OCI-LY1 (cell line): ENCODE measurements at regions not wholly inside any gene's neighbourhood (a gene's known extent, or its start where the extent isn't known, plus 50 kb on each side); places are given as distances from the start of the nearest gene placed in this dataset.

Experiments used
- H2AFZ ChIP-seq: fragments of 200-600 bp; sonication (generic), shearing (Covaris generic); 2 replicates; pipeline ENCODE4 v1.6.0; 2014; ENCODE audit warnings: antibody characterized with exemption, mild to moderate bottlenecking, low read length
- H3F3A ChIP-seq: fragments of 200-600 bp; sonication (generic), shearing (Covaris generic); 2 replicates; pipeline ENCODE4 v1.6.0; 2014; ENCODE audit warnings: mild to moderate bottlenecking, antibody characterized with exemption, low read length, moderate library complexity; ENCODE audit not compliant: insufficient read depth
- H3K27ac ChIP-seq: fragments of 200-600 bp; sonication (generic); 2 replicates; pipeline ENCODE4 v1.5.1; 2014; ENCODE audit warnings: low read length, mixed run types, mild to moderate bottlenecking, low read depth; ENCODE audit not compliant: poor library complexity, severe bottlenecking
- H3K27me3 ChIP-seq: fragments of 200-600 bp; sonication (generic); 2 replicates; pipeline ENCODE4 v1.6.0; 2014; ENCODE audit warnings: antibody characterized with exemption, mild to moderate bottlenecking, low read length, moderate library complexity; ENCODE audit not compliant: insufficient read depth
- H3K36me3 ChIP-seq: fragments of 200-600 bp; sonication (generic); 2 replicates; pipeline ENCODE4 v1.6.1; 2014; ENCODE audit warnings: mild to moderate bottlenecking, antibody characterized with exemption, low read length, moderate library complexity, mixed read lengths; ENCODE audit not compliant: insufficient read depth
- H3K4me1 ChIP-seq: fragments of 200-600 bp; sonication (generic); 2 replicates; pipeline ENCODE4 v1.5.1; 2014; ENCODE audit warnings: mild to moderate bottlenecking, low read length, moderate library complexity; ENCODE audit not compliant: insufficient read depth, severe bottlenecking
- H3K4me2 ChIP-seq: fragments of 200-600 bp; sonication (generic), shearing (Covaris generic); 2 replicates; pipeline ENCODE4 v1.6.1; 2014; ENCODE audit warnings: low read length
- H3K4me3 ChIP-seq: fragments of 200-600 bp; sonication (generic); 2 replicates; pipeline ENCODE4 v1.5.1; 2014; ENCODE audit warnings: low read length, low read depth, mild to moderate bottlenecking, mixed read lengths; ENCODE audit not compliant: poor library complexity, severe bottlenecking
- H3K79me2 ChIP-seq: fragments of 200-600 bp; shearing (Covaris generic); 2 replicates; pipeline ENCODE4 v1.6.1; 2016; ENCODE audit warnings: mixed run types, low read length, mixed read lengths; ENCODE audit not compliant: insufficient read depth
- H3K9ac ChIP-seq: fragments of 200-600 bp; sonication (generic), shearing (Covaris generic); 2 replicates; pipeline ENCODE4 v1.6.1; 2014; ENCODE audit warnings: mild to moderate bottlenecking, low read length, mixed read lengths
- H3K9me2 ChIP-seq: fragments of 200-600 bp; sonication (generic), shearing (Covaris generic); 2 replicates; pipeline ENCODE4 v1.6.1; 2014; ENCODE audit warnings: low read depth, mild to moderate bottlenecking, low read length, mixed read lengths
- H3K9me3 ChIP-seq: fragments of 200-600 bp; shearing (Covaris generic); 2 replicates; pipeline ENCODE4 v1.6.1; 2014; ENCODE audit warnings: low read length, mixed read lengths
- H4K20me1 ChIP-seq: fragments of 200-600 bp; sonication (generic), shearing (Covaris generic); 2 replicates; pipeline ENCODE4 v1.6.0; 2016; ENCODE audit warnings: mild to moderate bottlenecking, low read length; ENCODE audit not compliant: insufficient read depth
- EZH2 ChIP-seq: fragments of 200-600 bp; sonication (generic), shearing (Covaris generic); IDR thresholded peaks from 2 replicates; pipeline ENCODE4 v1.8.0; 2017; ENCODE audit warnings: borderline replicate concordance, mixed run types, mild to moderate bottlenecking, antibody characterized with exemption, low read length, moderate library complexity, mixed read lengths
- TF ChIP-seq, protein P1 (sequence below): fragments of 200-600 bp; sonication (generic), shearing (Covaris generic); IDR thresholded peaks from 2 replicates; pipeline ENCODE4 v1.5.1; 2017; ENCODE audit warnings: mild to moderate bottlenecking, antibody characterized with exemption, low read length, moderate library complexity, mixed read lengths

DNA sequence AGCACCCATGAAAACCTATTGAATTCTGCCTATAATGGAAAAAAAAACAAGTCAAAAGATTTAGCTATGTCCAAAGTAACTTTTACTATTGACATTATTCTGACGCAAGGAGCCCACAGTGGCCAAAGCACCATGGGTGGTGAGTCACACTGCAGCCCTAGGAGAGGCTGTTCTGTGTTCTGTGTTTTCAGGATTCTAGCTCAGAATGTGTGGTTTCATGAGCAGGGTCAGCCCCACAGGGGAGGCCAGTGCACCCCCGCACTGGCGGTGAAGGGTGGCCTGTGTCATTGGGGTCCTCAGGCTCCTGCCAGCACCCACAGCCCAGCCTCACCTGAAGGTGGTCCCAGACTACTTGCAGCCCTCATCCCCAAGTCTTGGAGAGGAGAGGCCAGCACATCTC is 112.2 kb downstream of the BRD1 start:
- H4K20me1 ChIP-seq = no peaks in the 10 kb centered on the region
- no peak overlapping the region for H3K9ac ChIP-seq
- no peak overlapping the region for H3K4me2 ChIP-seq
- no peak overlapping the region for H2AFZ ChIP-seq
- no peak overlapping the region for H3K27ac ChIP-seq
- H3K4me3 ChIP-seq = no peak overlapping the region
- H3K36me3 ChIP-seq = no peaks in the 10 kb centered on the region
- H3K9me2 ChIP-seq = no peaks in the 10 kb centered on the region
- TF ChIP-seq EZH2 = no peak
- TF ChIP-seq, protein P1, sequence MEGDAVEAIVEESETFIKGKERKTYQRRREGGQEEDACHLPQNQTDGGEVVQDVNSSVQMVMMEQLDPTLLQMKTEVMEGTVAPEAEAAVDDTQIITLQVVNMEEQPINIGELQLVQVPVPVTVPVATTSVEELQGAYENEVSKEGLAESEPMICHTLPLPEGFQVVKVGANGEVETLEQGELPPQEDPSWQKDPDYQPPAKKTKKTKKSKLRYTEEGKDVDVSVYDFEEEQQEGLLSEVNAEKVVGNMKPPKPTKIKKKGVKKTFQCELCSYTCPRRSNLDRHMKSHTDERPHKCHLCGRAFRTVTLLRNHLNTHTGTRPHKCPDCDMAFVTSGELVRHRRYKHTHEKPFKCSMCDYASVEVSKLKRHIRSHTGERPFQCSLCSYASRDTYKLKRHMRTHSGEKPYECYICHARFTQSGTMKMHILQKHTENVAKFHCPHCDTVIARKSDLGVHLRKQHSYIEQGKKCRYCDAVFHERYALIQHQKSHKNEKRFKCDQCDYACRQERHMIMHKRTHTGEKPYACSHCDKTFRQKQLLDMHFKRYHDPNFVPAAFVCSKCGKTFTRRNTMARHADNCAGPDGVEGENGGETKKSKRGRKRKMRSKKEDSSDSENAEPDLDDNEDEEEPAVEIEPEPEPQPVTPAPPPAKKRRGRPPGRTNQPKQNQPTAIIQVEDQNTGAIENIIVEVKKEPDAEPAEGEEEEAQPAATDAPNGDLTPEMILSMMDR = no peak
- H3F3A ChIP-seq = no peaks in the 10 kb centered on the region
- no peaks in the 10 kb centered on the region; the same call in 1 of the 2 replicates for H3K27me3 ChIP-seq
- H3K9me3 ChIP-seq = no peaks in the 10 kb centered on the region
- H3K79me2 ChIP-seq = no peaks in the 10 kb centered on the region
- H3K4me1 ChIP-seq = no peaks in the 10 kb centered on the region

DNA sequence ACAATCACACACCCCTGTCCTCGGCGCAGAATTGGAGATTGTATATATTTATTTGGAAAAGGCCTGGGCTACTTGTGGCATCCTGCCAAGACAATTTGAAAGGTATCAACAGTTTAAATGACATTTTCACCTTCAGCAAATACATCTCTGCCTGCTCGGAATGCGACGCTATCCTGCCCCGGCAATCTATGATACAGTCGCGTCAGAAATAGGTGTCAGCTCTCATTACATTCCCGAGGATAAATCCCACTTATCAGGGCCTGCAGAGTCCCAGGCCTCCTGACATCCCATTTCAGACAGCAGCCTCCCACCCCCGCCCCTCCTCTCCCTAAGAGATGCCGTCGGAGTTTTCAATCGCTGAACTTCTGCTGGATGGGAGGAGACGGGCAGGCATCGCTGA is 114.7 kb downstream of the BRD1 start:
- Histone ChIP-seq H3K27me3 (no peaks in the 10 kb centered on the region; the same call in 1 of the 2 replicates), H3K9me3 (no peaks in the 10 kb centered on the region), H3K79me2 (no peaks in the 10 kb centered on the region), H3K4me1 (no peaks in the 10 kb centered on the region), H3K4me2 (no peak overlapping the region), H3K4me3 (no peak overlapping the region), H3F3A (no peaks in the 10 kb centered on the region), H4K20me1 (no peaks in the 10 kb centered on the region), H3K36me3 (no peaks in the 10 kb centered on the region), H3K27ac (no peak overlapping the region), H3K9me2 (no peaks in the 10 kb centered on the region), H2AFZ (no peak overlapping the region), H3K9ac (no peak overlapping the region)
- TF ChIP-seq, protein P1 = no peak

DNA sequence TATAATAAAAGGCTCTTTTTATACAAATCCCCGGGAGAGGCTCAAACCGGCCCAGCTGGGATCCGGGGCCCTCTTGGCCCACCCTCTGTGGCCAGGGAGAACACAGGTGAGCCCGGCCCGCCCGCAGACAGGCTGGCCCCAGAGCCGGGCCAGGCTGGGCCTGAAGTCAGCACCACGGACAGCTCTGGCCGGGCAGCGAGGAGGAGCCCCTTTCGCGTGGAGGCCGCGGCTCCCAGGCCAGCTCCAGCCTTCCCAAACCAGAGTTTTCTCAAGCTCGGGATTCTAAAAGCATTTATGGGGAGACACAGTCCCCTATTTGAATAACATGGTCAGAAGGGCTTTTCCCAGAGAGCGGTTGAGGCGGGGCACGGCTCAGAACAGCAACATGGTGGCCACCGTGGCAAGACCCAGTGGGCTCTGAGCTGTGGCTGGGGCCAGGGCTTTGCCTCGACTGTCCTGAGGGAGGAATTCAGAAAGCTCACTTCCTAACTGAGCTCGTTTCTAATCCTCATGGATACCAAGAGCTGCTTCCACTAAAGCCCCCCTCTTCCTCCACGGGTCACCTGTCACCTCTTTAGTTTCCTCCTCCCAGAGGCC is 115.4 kb downstream of the BRD1 start:
- Histone ChIP-seq H3K4me1 (no peaks in the 10 kb centered on the region), H3K4me3 (no peak overlapping the region), H3K9me3 (no peaks in the 10 kb centered on the region), H3K27me3 (no peaks in the 10 kb centered on the region), H3K79me2 (no peaks in the 10 kb centered on the region), H3K9me2 (no peaks in the 10 kb centered on the region), H3K9ac (no peak overlapping the region), H3K27ac (no peak overlapping the region), H3F3A (no peaks in the 10 kb centered on the region), H4K20me1 (no peaks in the 10 kb centered on the region), H3K36me3 (no peaks in the 10 kb centered on the region), H2AFZ (no peak overlapping the region), H3K4me2 (no peak overlapping the region)
- TF ChIP-seq EZH2 = no peak

DNA sequence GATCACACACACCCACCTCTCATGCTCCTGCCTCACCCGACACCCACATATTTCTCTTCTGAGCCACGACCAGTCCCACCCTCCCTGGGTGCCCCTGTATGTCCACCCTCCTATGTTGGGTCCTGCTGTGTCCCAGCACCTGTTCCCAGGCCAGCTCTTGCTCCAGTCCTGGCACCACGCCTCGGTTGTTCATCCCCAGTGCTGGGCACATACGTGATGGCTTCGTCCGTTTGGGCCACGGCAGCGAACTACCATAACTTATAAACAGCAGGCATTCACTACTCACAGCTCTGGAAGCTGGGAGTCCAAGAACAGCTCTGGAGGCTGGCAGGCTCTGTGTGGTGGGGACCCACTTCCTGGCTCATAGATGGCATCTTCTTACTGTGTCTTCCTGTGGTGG is 116.9 kb downstream of the BRD1 start:
- no peaks in the 10 kb centered on the region for H3K79me2 ChIP-seq
- no peaks in the 10 kb centered on the region for H3K27me3 ChIP-seq
- no peak for TF ChIP-seq EZH2
- TF ChIP-seq, protein P1 = no peak
- H3K9me3 ChIP-seq = no peaks in the 10 kb centered on the region
- H3K4me2 ChIP-seq = no peak overlapping the region
- no peak overlapping the region for H3K27ac ChIP-seq
- H3K9ac ChIP-seq = no peak overlapping the region
- no peaks in the 10 kb centered on the region for H3F3A ChIP-seq
- H3K36me3 ChIP-seq = no peaks in the 10 kb centered on the region
- no peaks in the 10 kb centered on the region for H4K20me1 ChIP-seq
- no peak overlapping the region for H3K4me3 ChIP-seq
- no peaks in the 10 kb centered on the region for H3K9me2 ChIP-seq
- H3K4me1 ChIP-seq = no peaks in the 10 kb centered on the region
- no peak overlapping the region for H2AFZ ChIP-seq
